H1 (cell line): ENCODE measurements at regions not wholly inside any gene's neighbourhood (a gene's known extent, or its start where the extent isn't known, plus 50 kb on each side); places are given as distances from the start of the nearest gene placed in this dataset.

Source experiments
- BCL11A ChIP-seq, 2 experiments: IDR thresholded peaks; one replicate each; pipeline ENCODE4 v1.6.1; 2011; ENCODE audit warnings: low read depth in 2 of 2, low read length in 2 of 2, mild to moderate bottlenecking in 2 of 2
- CHD7 ChIP-seq: fragments of 300-600 bp; sonication (generic); IDR thresholded peaks from 2 replicates; pipeline ENCODE4 v1.7.1; 2012; ENCODE audit warnings: low read length, moderate library complexity, mild to moderate bottlenecking, inconsistent platforms; ENCODE audit not compliant: insufficient replicate concordance
- HDAC2 ChIP-seq, 2 experiments: fragments of 300-600 bp in 1 of 2; sonication (generic) in 1 of 2; IDR thresholded peaks; 2 replicates each; pipeline ENCODE4 v1.6.1; 2011 to 2012; ENCODE audit warnings: low read depth in 2 of 2, low read length in 2 of 2, mild to moderate bottlenecking in 2 of 2, moderate library complexity in 2 of 2, borderline replicate concordance in 1 of 2, inconsistent platforms in 1 of 2
- POLR2A ChIP-seq, 2 experiments: IDR thresholded peaks; 1 replicate in 1 of 2; 2 replicates in 1 of 2; pipeline ENCODE4 v1.6.1; 2011; ENCODE audit warnings: low read depth in 2 of 2, low read length in 2 of 2, mild to moderate bottlenecking in 2 of 2; ENCODE audit errors: control extremely low read depth in 1 of 2
- SIRT6 ChIP-seq: IDR thresholded peaks from one replicate; pipeline ENCODE4 v1.7.1; 2012; ENCODE audit warnings: low read length, inconsistent platforms
- SP1 ChIP-seq: IDR thresholded peaks from 2 replicates; pipeline ENCODE4 v1.6.1; 2011; ENCODE audit warnings: low read depth, low read length
- SRF ChIP-seq: IDR thresholded peaks from 2 replicates; pipeline ENCODE4 v1.6.1; 2011; ENCODE audit warnings: mild to moderate bottlenecking, low read depth, low read length, moderate library complexity
- TEAD4 ChIP-seq: IDR thresholded peaks from 2 replicates; pipeline ENCODE4 v1.6.1; 2012; ENCODE audit warnings: low read depth, low read length, inconsistent platforms, mixed read lengths
- TF ChIP-seq, protein P1 (sequence below): IDR thresholded peaks from 2 replicates; pipeline ENCODE4 v1.6.1; 2011; ENCODE audit warnings: low read length, improper control_type of control experiment

GRCh38 chr12:5248999-5249526 lies 182.8 kb upstream of the NTF3 start (continued):
- TF ChIP-seq CHD7: no peak
- no peak for TF ChIP-seq SIRT6
- no peak for TF ChIP-seq HDAC2 (IDR thresholded peaks at IDR 0.05; ENCODE audit: borderline replicate concordance in 1 of 2, low read depth in 2 of 2, low read length in 2 of 2)
- TF ChIP-seq TEAD4: no peak
- TF ChIP-seq POLR2A (IDR thresholded peaks at IDR 0.05; ENCODE audit: control extremely low read depth in 1 of 2, low read depth in 2 of 2, low read length in 2 of 2): no peak
- TF ChIP-seq SP1: no peak
- TF ChIP-seq BCL11A (IDR thresholded peaks at IDR 0.05; ENCODE audit: low read depth in 2 of 2, low read length in 2 of 2): no peak
- TF ChIP-seq, protein P1, sequence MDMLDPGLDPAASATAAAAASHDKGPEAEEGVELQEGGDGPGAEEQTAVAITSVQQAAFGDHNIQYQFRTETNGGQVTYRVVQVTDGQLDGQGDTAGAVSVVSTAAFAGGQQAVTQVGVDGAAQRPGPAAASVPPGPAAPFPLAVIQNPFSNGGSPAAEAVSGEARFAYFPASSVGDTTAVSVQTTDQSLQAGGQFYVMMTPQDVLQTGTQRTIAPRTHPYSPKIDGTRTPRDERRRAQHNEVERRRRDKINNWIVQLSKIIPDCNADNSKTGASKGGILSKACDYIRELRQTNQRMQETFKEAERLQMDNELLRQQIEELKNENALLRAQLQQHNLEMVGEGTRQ: no peak
- TF ChIP-seq SRF: no peak
